ENCODE measurements at regions not wholly inside any gene's neighbourhood (a gene's known extent, or its start where the extent isn't known, plus 50 kb on each side); places are given as distances from the start of the nearest gene placed in this dataset.

DNA sequence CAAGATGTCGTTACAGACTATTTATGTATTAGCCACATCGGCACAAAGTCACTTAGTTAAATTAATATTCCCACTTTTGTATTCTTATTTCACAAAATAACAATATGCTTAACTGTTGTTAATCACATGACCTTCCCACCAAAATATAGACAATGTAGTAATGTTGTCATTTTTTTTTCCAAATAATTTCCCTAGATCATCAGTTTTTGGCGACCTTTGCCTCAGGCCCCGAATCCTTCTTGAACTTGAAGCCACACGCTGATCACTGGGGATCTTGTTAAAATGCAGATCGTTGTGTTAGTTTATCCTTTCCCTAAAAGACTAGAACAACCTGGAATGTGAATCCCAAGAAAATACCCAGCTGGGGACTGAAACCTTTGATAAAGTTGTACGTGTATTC lies 497.6 kb downstream of the SUCLG1 start:
- TF ChIP-seq GATA3 (IDR thresholded peaks at IDR 0.05; ENCODE audit: low read depth, low read length) (no peak), GATA2 (IDR thresholded peaks at IDR 0.05; ENCODE audit: low read depth, low read length) (no peak)

Measured in SH-SY5Y (cell line).